ENCODE measurements at regions not wholly inside any gene's neighbourhood (a gene's known extent, or its start where the extent isn't known, plus 50 kb on each side); places are given as distances from the start of the nearest gene placed in this dataset. TPM values are rescaled to one million over a fixed set of nuclear protein-coding genes. Genes with fewer than 3 reads are reported as not detected.

- H3K9me3 Mint-ChIP-seq: no peaks in the 10 kb centered on the region; a peak in 2 of 5 replicates
- no CpG with 5 or more reads among the region's 1 CpG for WGBS (ENCODE audit: extremely low coverage, insufficient read length, low lambda C conversion rate)
- Histone ChIP-seq H3K79me1 (ENCODE audit: insufficient read depth, low read depth, low read length, poor library complexity, severe bottlenecking) (no peaks in the 10 kb centered on the region), H2AFZ (ENCODE audit: low read length) (no peak overlapping the region), H2BK15ac (ENCODE audit: low read depth, low read length) (no peak overlapping the region), H3K27ac (ENCODE audit: insufficient read length, low read depth, low read length) (no peak overlapping the region), H3K79me2 (ENCODE audit: insufficient read depth, low read length) (no peaks in the 10 kb centered on the region), H3K14ac (ENCODE audit: insufficient read depth, low read length) (no peak overlapping the region), H3K4me2 (ENCODE audit: insufficient read depth, insufficient read length, low read length) (no peak overlapping the region), H3K4ac (ENCODE audit: low read depth, low read length) (no peak overlapping the region), H4K91ac (ENCODE audit: insufficient read length, low read depth, low read length) (no peak overlapping the region), H3K9me3 (ENCODE audit: control insufficient read depth, low read depth, low read length) (no peaks in the 10 kb centered on the region), H3K9ac (ENCODE audit: extremely low read depth, insufficient read length, low read length) (no peak overlapping the region), H4K5ac (ENCODE audit: insufficient read length, low read depth, low read length) (no peak overlapping the region), H4K8ac (replicated peaks; ENCODE audit: insufficient read length, low read depth, low read length) (no peak overlapping the region), H4K20me1 (ENCODE audit: control insufficient read depth, insufficient read depth, insufficient read length) (no peaks in the 10 kb centered on the region), H2BK120ac (ENCODE audit: low read depth, low read length, poor library complexity, severe bottlenecking) (no peak overlapping the region), H3K56ac (ENCODE audit: insufficient read length, low read depth, low read length) (no peak overlapping the region), H3K27me3 (ENCODE audit: insufficient read depth, low read length) (no peaks in the 10 kb centered on the region), H2BK20ac (ENCODE audit: low read depth, low read length, poor library complexity, severe bottlenecking) (no peak overlapping the region), H2AK5ac (ENCODE audit: insufficient read length, low read length) (no peak overlapping the region), H3K23me2 (ENCODE audit: insufficient read length, low read depth, low read length, poor library complexity, severe bottlenecking) (no peaks in the 10 kb centered on the region), H3K23ac (ENCODE audit: insufficient read length, low read depth, low read length) (no peak overlapping the region), H3K4me1 (ENCODE audit: insufficient read depth, low read length) (no peaks in the 10 kb centered on the region), H2BK5ac (ENCODE audit: insufficient read length, low read length) (no peak overlapping the region), H2BK12ac (ENCODE audit: insufficient read length, low read depth, low read length) (no peak overlapping the region), H3K18ac (ENCODE audit: insufficient read length, low read depth, low read length) (no peak overlapping the region), H3T11ph (ENCODE audit: low read length) (no peak overlapping the region)
- no peaks in the 10 kb centered on the region for H3K4me1 Mint-ChIP-seq
- H3K36me3 Mint-ChIP-seq (ENCODE audit: insufficient read depth in 1 of 3, low read depth in 3 of 3): no peaks in the 10 kb centered on the region
- no peak overlapping the region for H3K4me3 Mint-ChIP-seq
- DNase-seq: no peak
- TF ChIP-seq CTCF (conservative IDR thresholded peaks at IDR 0.05): no peak
- H3K27me3 Mint-ChIP-seq (ENCODE audit: low read depth): peaks cover 2% of the 10 kb centered on the region
- no peak overlapping the region for H3K27ac Mint-ChIP-seq
Observed at GRCh38 chr21:35099310-35099709, 50.2 kb upstream of the RUNX1 start.

Small RNA genes lying in the stretch of these regions (microRNA-seq; reads per million reads assigned to microRNA genes)
- not detected for gene MIR802 (ENCODE audit: borderline microRNAs expressed)

Data from H9 (cell line).